ENCODE measurements at regions not wholly inside any gene's neighbourhood (a gene's known extent, or its start where the extent isn't known, plus 50 kb on each side); places are given as distances from the start of the nearest gene placed in this dataset.
"Not testable (repeated sequence)": the region's sequence is repeated elsewhere in the genome, so short reads cannot be mapped to it uniquely, and the experiment has no call there.

GRCh38 chr6:11323666-11324452 lies 91.4 kb upstream of the NEDD9 start:
- no peak for DNase-seq

GRCh38 chr6:11322252-11322885 lies 89.9 kb upstream of the NEDD9 start:
- no peak for DNase-seq

- no peak for DNase-seq
Observed at GRCh38 chr6:11320914-11321597, 88.6 kb upstream of the NEDD9 start.

GRCh38 chr6:11318835-11319813 lies 86.7 kb upstream of the NEDD9 start:
- no peak for DNase-seq

- no peak for DNase-seq
Observed at GRCh38 chr6:11317885-11318771, 85.7 kb upstream of the NEDD9 start.

- DNase-seq: no peak
Observed at GRCh38 chr6:11315743-11316437, 83.4 kb upstream of the NEDD9 start.

- no peak for DNase-seq
Observed at GRCh38 chr6:11313207-11313606, 80.7 kb upstream of the NEDD9 start.

- no peak for DNase-seq
Observed at GRCh38 chr6:11311970-11312369, 79.5 kb upstream of the NEDD9 start.

GRCh38 chr6:11309947-11310665 lies 77.6 kb upstream of the NEDD9 start:
- DNase-seq: no peak

- no peak for DNase-seq
Observed at GRCh38 chr6:11307226-11307625, 74.8 kb upstream of the NEDD9 start.

GRCh38 chr6:11304946-11305345 lies 72.5 kb upstream of the NEDD9 start:
- no peak for DNase-seq

GRCh38 chr6:11299876-11300428 lies 67.5 kb upstream of the NEDD9 start:
- not testable (repeated sequence) for DNase-seq

GRCh38 chr6:11299421-11299784 lies 66.9 kb upstream of the NEDD9 start:
- DNase-seq: not testable (repeated sequence)

- DNase-seq: no peak
Observed at GRCh38 chr6:11298651-11299420, 66.4 kb upstream of the NEDD9 start.

- no peak for DNase-seq
Observed at GRCh38 chr6:11297376-11297729, 64.9 kb upstream of the NEDD9 start.

GRCh38 chr6:11296449-11297375 lies 64.2 kb upstream of the NEDD9 start:
- DNase-seq: no peak

- no peak for DNase-seq
Observed at GRCh38 chr6:11295969-11296368, 63.5 kb upstream of the NEDD9 start.

GRCh38 chr6:11294228-11294627 lies 61.8 kb upstream of the NEDD9 start:
- no peak for DNase-seq
